ENCODE measurements at regions not wholly inside any gene's neighbourhood (a gene's known extent, or its start where the extent isn't known, plus 50 kb on each side); places are given as distances from the start of the nearest gene placed in this dataset.

DNA sequence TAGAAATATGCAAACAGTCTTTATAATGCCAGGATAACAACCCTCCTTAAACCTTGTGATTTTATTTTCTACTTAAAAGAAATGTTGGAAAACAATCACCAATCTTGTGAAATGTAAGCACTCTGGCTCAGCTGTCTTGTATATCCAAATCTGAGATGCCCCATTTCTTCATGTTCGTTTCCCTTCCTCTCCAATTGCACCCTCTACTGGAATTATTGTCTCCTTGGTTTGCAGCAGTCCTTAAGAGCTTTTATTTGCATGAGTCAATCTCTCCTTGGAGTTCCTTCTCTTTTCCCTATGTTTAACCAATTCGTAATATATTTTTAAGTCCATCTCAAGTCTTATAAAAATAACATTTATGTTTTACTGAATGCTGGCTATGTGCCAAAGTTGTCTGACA, 362.0 kb upstream of the CDH10 start:
- TF ChIP-seq, protein P1, sequence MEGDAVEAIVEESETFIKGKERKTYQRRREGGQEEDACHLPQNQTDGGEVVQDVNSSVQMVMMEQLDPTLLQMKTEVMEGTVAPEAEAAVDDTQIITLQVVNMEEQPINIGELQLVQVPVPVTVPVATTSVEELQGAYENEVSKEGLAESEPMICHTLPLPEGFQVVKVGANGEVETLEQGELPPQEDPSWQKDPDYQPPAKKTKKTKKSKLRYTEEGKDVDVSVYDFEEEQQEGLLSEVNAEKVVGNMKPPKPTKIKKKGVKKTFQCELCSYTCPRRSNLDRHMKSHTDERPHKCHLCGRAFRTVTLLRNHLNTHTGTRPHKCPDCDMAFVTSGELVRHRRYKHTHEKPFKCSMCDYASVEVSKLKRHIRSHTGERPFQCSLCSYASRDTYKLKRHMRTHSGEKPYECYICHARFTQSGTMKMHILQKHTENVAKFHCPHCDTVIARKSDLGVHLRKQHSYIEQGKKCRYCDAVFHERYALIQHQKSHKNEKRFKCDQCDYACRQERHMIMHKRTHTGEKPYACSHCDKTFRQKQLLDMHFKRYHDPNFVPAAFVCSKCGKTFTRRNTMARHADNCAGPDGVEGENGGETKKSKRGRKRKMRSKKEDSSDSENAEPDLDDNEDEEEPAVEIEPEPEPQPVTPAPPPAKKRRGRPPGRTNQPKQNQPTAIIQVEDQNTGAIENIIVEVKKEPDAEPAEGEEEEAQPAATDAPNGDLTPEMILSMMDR (conservative IDR thresholded peaks at IDR 0.05 in 1 of 2, IDR thresholded peaks at IDR 0.05 in 1 of 2; ENCODE audit: low read depth in 1 of 2, low read length in 2 of 2) = no peak
- TF ChIP-seq EZH2 (IDR thresholded peaks at IDR 0.05; ENCODE audit: low read length, missing control alignments) = no peak

Measured in fibroblast of lung (primary cell).